H9 (cell line): ENCODE measurements at regions not wholly inside any gene's neighbourhood (a gene's known extent, or its start where the extent isn't known, plus 50 kb on each side); places are given as distances from the start of the nearest gene placed in this dataset.

Experiments used
- DNase-seq: peaks from one replicate; pipeline ENCODE4 v3.0.0-alpha.2; 2017
- H2AFZ ChIP-seq: one replicate; pipeline ENCODE4 v1.6.1; 2013; ENCODE audit warnings: mild to moderate bottlenecking, low read length, control low read depth, moderate library complexity
- H2AK5ac ChIP-seq: 2 replicates; pipeline ENCODE4 v1.6.1; 2013; ENCODE audit warnings: low read length, control low read depth, mixed read lengths; ENCODE audit not compliant: insufficient read length
- H2BK120ac ChIP-seq: one replicate; pipeline ENCODE4 v1.6.1; 2013; ENCODE audit warnings: low read depth, mild to moderate bottlenecking, low read length, control low read depth, inconsistent platforms; ENCODE audit not compliant: poor library complexity, severe bottlenecking
- H2BK12ac ChIP-seq: 2 replicates; pipeline ENCODE4 v1.6.1; 2013; ENCODE audit warnings: low read length, control low read depth, mixed read lengths, low read depth; ENCODE audit not compliant: insufficient read length
- H2BK15ac ChIP-seq: 2 replicates; pipeline ENCODE4 v1.6.1; 2013; ENCODE audit warnings: low read depth, low read length, control low read depth
- H2BK20ac ChIP-seq: one replicate; pipeline ENCODE4 v1.6.1; 2013; ENCODE audit warnings: low read depth, mild to moderate bottlenecking, low read length, control low read depth, inconsistent platforms; ENCODE audit not compliant: poor library complexity, severe bottlenecking
- H2BK5ac ChIP-seq: 2 replicates; pipeline ENCODE4 v1.6.1; 2013; ENCODE audit warnings: low read length, control low read depth, mixed read lengths; ENCODE audit not compliant: insufficient read length
- H3K14ac ChIP-seq: 2 replicates; pipeline ENCODE4 v1.6.1; 2013; ENCODE audit warnings: low read length, control low read depth; ENCODE audit not compliant: insufficient read depth
- H3K18ac ChIP-seq: 2 replicates; pipeline ENCODE4 v1.6.1; 2013; ENCODE audit warnings: low read depth, mild to moderate bottlenecking, mixed read lengths, low read length, control low read depth; ENCODE audit not compliant: insufficient read length
- H3K23ac ChIP-seq: 2 replicates; pipeline ENCODE4 v1.6.1; 2013; ENCODE audit warnings: low read length, control low read depth, mixed read lengths, low read depth; ENCODE audit not compliant: insufficient read length
- H3K23me2 ChIP-seq: 2 replicates; pipeline ENCODE4 v1.6.1; 2013; ENCODE audit warnings: low read depth, mild to moderate bottlenecking, mixed read lengths, low read length, control low read depth; ENCODE audit not compliant: insufficient read length, poor library complexity, severe bottlenecking
- H3K27ac ChIP-seq: 2 replicates; pipeline ENCODE4 v1.5.1; 2013; ENCODE audit warnings: low read length, control low read depth, mixed read lengths, low read depth; ENCODE audit not compliant: insufficient read length
- H3K27me3 ChIP-seq: 2 replicates; pipeline ENCODE4 v1.6.1; 2013; ENCODE audit warnings: low read length, control low read depth, inconsistent platforms; ENCODE audit not compliant: insufficient read depth
- H3K4ac ChIP-seq: 2 replicates; pipeline ENCODE4 v1.6.1; 2013; ENCODE audit warnings: low read depth, mild to moderate bottlenecking, control low read depth, inconsistent platforms, low read length, moderate library complexity
- H3K4me1 ChIP-seq: 2 replicates; pipeline ENCODE4 v1.6.1; 2013; ENCODE audit warnings: low read length, control low read depth, inconsistent platforms; ENCODE audit not compliant: insufficient read depth
- H3K4me2 ChIP-seq: 2 replicates; pipeline ENCODE4 v1.6.1; 2013; ENCODE audit warnings: low read length, control low read depth, mixed read lengths; ENCODE audit not compliant: insufficient read length, insufficient read depth
- H3K56ac ChIP-seq: 2 replicates; pipeline ENCODE4 v1.6.1; 2013; ENCODE audit warnings: low read depth, mild to moderate bottlenecking, mixed read lengths, low read length, control low read depth; ENCODE audit not compliant: insufficient read length
- H3K79me1 ChIP-seq: 2 replicates; pipeline ENCODE4 v1.6.1; 2013; ENCODE audit warnings: low read depth, mild to moderate bottlenecking, moderate library complexity, low read length, control low read depth, inconsistent platforms; ENCODE audit not compliant: insufficient read depth, poor library complexity, severe bottlenecking
- H3K79me2 ChIP-seq: 2 replicates; pipeline ENCODE4 v1.6.1; 2013; ENCODE audit warnings: low read length, control low read depth, inconsistent platforms; ENCODE audit not compliant: insufficient read depth
- H3K9ac ChIP-seq: 2 replicates; pipeline ENCODE4 v1.6.1; 2013; ENCODE audit warnings: low read length, control low read depth, mixed read lengths; ENCODE audit not compliant: insufficient read length; ENCODE audit errors: extremely low read depth
- H3K9me3 ChIP-seq: one replicate; pipeline ENCODE4 v1.6.1; 2013; ENCODE audit warnings: low read depth, low read length, inconsistent platforms; ENCODE audit not compliant: control insufficient read depth
- H3T11ph ChIP-seq: one replicate; pipeline ENCODE4 v1.6.1; 2013; ENCODE audit warnings: mild to moderate bottlenecking, low read length, control low read depth, inconsistent platforms
- H4K20me1 ChIP-seq: one replicate; pipeline ENCODE4 v1.6.1; 2013; ENCODE audit not compliant: control insufficient read depth, insufficient read length, insufficient read depth
- H4K5ac ChIP-seq: 2 replicates; pipeline ENCODE4 v1.6.1; 2013; ENCODE audit warnings: low read depth, mild to moderate bottlenecking, mixed read lengths, low read length, control low read depth; ENCODE audit not compliant: insufficient read length
- H4K8ac ChIP-seq: replicated peaks from 2 replicates; pipeline ENCODE4 v1.6.1; 2013; ENCODE audit warnings: low read length, control low read depth, mixed read lengths, low read depth; ENCODE audit not compliant: insufficient read length
- H4K91ac ChIP-seq: 2 replicates; pipeline ENCODE4 v1.6.1; 2013; ENCODE audit warnings: low read depth, mild to moderate bottlenecking, moderate library complexity, mixed read lengths, low read length, control low read depth; ENCODE audit not compliant: insufficient read length
- H3K27ac Mint-ChIP-seq, 3 experiments: 2 replicates in 2 of 3; 3 replicates in 1 of 3; pipeline ENCODE4 v1.8.0; 2020 to 2021; ENCODE audit warnings: mixed read lengths in 3 of 3, mild to moderate bottlenecking in 1 of 3, moderate library complexity in 1 of 3
- H3K27me3 Mint-ChIP-seq: 2 replicates; pipeline ENCODE4 v1.8.0; 2021; ENCODE audit warnings: low read depth, mild to moderate bottlenecking, moderate library complexity, mixed read lengths
- H3K36me3 Mint-ChIP-seq, 3 experiments: 2 replicates in 2 of 3; 3 replicates in 1 of 3; pipeline ENCODE4 v1.8.0; 2020 to 2021; ENCODE audit warnings: low read depth in 3 of 3, mixed read lengths in 3 of 3; ENCODE audit not compliant: insufficient read depth in 1 of 3
- H3K4me1 Mint-ChIP-seq, 2 experiments: 2 replicates each; pipeline ENCODE4 v1.8.0; 2020; ENCODE audit warnings: mixed read lengths in 2 of 2
- H3K4me3 Mint-ChIP-seq, 2 experiments: 2 replicates in 1 of 2; 3 replicates in 1 of 2; pipeline ENCODE4 v1.8.0; 2020 to 2021; ENCODE audit warnings: mild to moderate bottlenecking in 2 of 2, mixed read lengths in 2 of 2, moderate library complexity in 1 of 2
- H3K9me3 Mint-ChIP-seq, 2 experiments: 2 replicates in 1 of 2; 3 replicates in 1 of 2; pipeline ENCODE4 v1.8.0; 2020; ENCODE audit warnings: mild to moderate bottlenecking in 2 of 2, mixed read lengths in 2 of 2, moderate library complexity in 1 of 2
- TF ChIP-seq, protein P1 (sequence below): fragments of 200-600 bp; sonication (generic); conservative IDR thresholded peaks from 3 replicates; pipeline ENCODE4 v1.8.0; 2021; ENCODE audit warnings: antibody characterized with exemption, mild to moderate bottlenecking

DNA sequence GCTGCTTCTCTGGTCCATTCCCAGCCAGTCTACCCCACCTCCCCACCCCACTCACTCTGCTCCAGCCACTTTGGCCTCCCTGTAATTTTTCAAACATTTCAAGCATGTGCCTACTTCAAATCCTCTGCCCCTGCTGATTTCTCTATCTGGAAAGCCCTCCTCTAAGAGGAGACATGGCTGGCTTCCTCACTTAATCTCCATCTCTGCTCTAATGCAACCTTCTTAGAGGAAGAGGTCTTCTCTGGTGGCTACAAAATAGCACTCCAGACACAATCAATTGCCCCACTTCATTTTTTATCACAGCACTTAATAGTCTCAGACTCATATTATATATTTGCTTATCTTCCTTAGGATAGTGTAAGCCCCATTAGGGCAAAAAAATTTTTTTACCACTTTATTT lies 161.1 kb upstream of the SLC39A10 start:
- no peak overlapping the region for H3K4ac ChIP-seq
- H2BK120ac ChIP-seq: no peak overlapping the region
- H3K27ac ChIP-seq: no peak overlapping the region
- H3K4me2 ChIP-seq: no peak overlapping the region
- H3K14ac ChIP-seq: no peak overlapping the region
- DNase-seq: no peak
- Mint-ChIP-seq H3K4me1 (peaks cover 5 to 6% of the 10 kb centered on the region in 2 experiments), H3K27ac (no peak overlapping the region), H3K9me3 (no peaks in the 10 kb centered on the region; a peak in 1 of 5 replicates), H3K27me3 (no peaks in the 10 kb centered on the region), H3K4me3 (no peak overlapping the region), H3K36me3 (no peaks in the 10 kb centered on the region; a peak in 1 of 7 replicates)
- H3T11ph ChIP-seq: no peak overlapping the region
- H3K56ac ChIP-seq: no peak overlapping the region
- no peak overlapping the region for H3K23ac ChIP-seq
- TF ChIP-seq, protein P1, sequence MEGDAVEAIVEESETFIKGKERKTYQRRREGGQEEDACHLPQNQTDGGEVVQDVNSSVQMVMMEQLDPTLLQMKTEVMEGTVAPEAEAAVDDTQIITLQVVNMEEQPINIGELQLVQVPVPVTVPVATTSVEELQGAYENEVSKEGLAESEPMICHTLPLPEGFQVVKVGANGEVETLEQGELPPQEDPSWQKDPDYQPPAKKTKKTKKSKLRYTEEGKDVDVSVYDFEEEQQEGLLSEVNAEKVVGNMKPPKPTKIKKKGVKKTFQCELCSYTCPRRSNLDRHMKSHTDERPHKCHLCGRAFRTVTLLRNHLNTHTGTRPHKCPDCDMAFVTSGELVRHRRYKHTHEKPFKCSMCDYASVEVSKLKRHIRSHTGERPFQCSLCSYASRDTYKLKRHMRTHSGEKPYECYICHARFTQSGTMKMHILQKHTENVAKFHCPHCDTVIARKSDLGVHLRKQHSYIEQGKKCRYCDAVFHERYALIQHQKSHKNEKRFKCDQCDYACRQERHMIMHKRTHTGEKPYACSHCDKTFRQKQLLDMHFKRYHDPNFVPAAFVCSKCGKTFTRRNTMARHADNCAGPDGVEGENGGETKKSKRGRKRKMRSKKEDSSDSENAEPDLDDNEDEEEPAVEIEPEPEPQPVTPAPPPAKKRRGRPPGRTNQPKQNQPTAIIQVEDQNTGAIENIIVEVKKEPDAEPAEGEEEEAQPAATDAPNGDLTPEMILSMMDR: no peak
- no peaks in the 10 kb centered on the region for H3K27me3 ChIP-seq
- no peak overlapping the region for H2BK15ac ChIP-seq
- H3K18ac ChIP-seq: no peak overlapping the region
- H4K91ac ChIP-seq: no peak overlapping the region
- H3K4me1 ChIP-seq: no peaks in the 10 kb centered on the region
- no peaks in the 10 kb centered on the region for H3K79me2 ChIP-seq
- H3K79me1 ChIP-seq: no peaks in the 10 kb centered on the region
- no peak overlapping the region for H2AFZ ChIP-seq
- H3K9ac ChIP-seq: no peak overlapping the region
- H2BK20ac ChIP-seq: no peak overlapping the region
- no peak overlapping the region for H4K5ac ChIP-seq
- H3K23me2 ChIP-seq: no peaks in the 10 kb centered on the region
- H4K8ac ChIP-seq: no peak overlapping the region
- H2AK5ac ChIP-seq: no peak overlapping the region
- no peaks in the 10 kb centered on the region for H4K20me1 ChIP-seq
- H3K9me3 ChIP-seq: no peaks in the 10 kb centered on the region
- no peak overlapping the region for H2BK5ac ChIP-seq
- no peak overlapping the region for H2BK12ac ChIP-seq
